SU-DHL-6 (cell line): ENCODE measurements at regions not wholly inside any gene's neighbourhood (a gene's known extent, or its start where the extent isn't known, plus 50 kb on each side); places are given as distances from the start of the nearest gene placed in this dataset.

ENCODE experiments used
- H2AFZ ChIP-seq: fragments of 200-600 bp; sonication (generic); 2 replicates; pipeline ENCODE4 v1.6.1; 2014; ENCODE audit warnings: low read depth, mild to moderate bottlenecking, moderate library complexity, mixed read lengths, antibody characterized with exemption, low read length; ENCODE audit not compliant: severe bottlenecking
- H3F3A ChIP-seq: fragments of 200-600 bp; shearing (Covaris generic); 2 replicates; pipeline ENCODE4 v1.6.0; 2016; ENCODE audit warnings: antibody characterized with exemption, mild to moderate bottlenecking; ENCODE audit not compliant: insufficient read depth
- H3K27ac ChIP-seq: fragments of 200-600 bp; sonication (generic); 2 replicates; pipeline ENCODE4 v1.5.1; 2016; ENCODE audit warnings: low read depth, mild to moderate bottlenecking, low read length, moderate library complexity, mixed read lengths
- H3K27me3 ChIP-seq: fragments of 200-600 bp; sonication (generic), shearing (Covaris generic); 2 replicates; pipeline ENCODE4 v1.6.0; 2014; ENCODE audit warnings: mild to moderate bottlenecking, low read length
- H3K36me3 ChIP-seq: fragments of 200-600 bp; sonication (generic); 2 replicates; pipeline ENCODE4 v1.6.1; 2014; ENCODE audit warnings: mild to moderate bottlenecking, low read length, mixed read lengths
- H3K4me2 ChIP-seq: fragments of 300-600, 200-600 bp; shearing (Covaris generic), sonication (generic); 2 replicates; pipeline ENCODE4 v1.6.0; 2014; ENCODE audit warnings: low read length, low read depth, mild to moderate bottlenecking; ENCODE audit not compliant: poor library complexity, severe bottlenecking
- H3K4me3 ChIP-seq: fragments of 200-600 bp; sonication (generic); 2 replicates; pipeline ENCODE4 v1.5.1; 2014; ENCODE audit warnings: antibody characterized with exemption, low read length, mild to moderate bottlenecking, mixed read lengths; ENCODE audit not compliant: insufficient read depth, poor library complexity, severe bottlenecking
- H3K79me2 ChIP-seq: fragments of 200-600 bp; sonication (generic); 2 replicates; pipeline ENCODE4 v1.6.1; 2014; ENCODE audit warnings: mild to moderate bottlenecking, low read length, moderate library complexity; ENCODE audit not compliant: insufficient read depth
- H3K9ac ChIP-seq: fragments of 200-600 bp; sonication (generic); 2 replicates; pipeline ENCODE4 v1.7.0; 2014; ENCODE audit warnings: mild to moderate bottlenecking, low read length
- H3K9me2 ChIP-seq: fragments of 200-600 bp; sonication (generic); replicated peaks from 2 replicates; pipeline ENCODE4 v1.6.1; 2014; ENCODE audit warnings: low read length; ENCODE audit not compliant: insufficient read depth
- H3K9me3 ChIP-seq: fragments of 200-600 bp; sonication (generic); 2 replicates; pipeline ENCODE4 v1.6.1; 2014; ENCODE audit warnings: low read length, mixed read lengths; ENCODE audit not compliant: insufficient read depth
- H4K20me1 ChIP-seq: fragments of 200-600 bp; sonication (generic); 2 replicates; pipeline ENCODE4 v1.6.1; 2014; ENCODE audit warnings: low read depth, mild to moderate bottlenecking, antibody characterized with exemption, low read length, moderate library complexity, mixed read lengths
- EZH2phosphoT487 ChIP-seq: fragments of 200-600 bp; sonication (generic), shearing (Covaris generic); conservative IDR thresholded peaks from 2 replicates; pipeline ENCODE4 v1.6.1; 2018; ENCODE audit warnings: mild to moderate bottlenecking, antibody characterized with exemption, low read length, moderate library complexity, mixed read lengths
- TF ChIP-seq, protein P1 (sequence below): fragments of 200-600 bp; sonication (generic); IDR thresholded peaks from one replicate; pipeline ENCODE4 v1.5.1; 2017; ENCODE audit warnings: antibody characterized with exemption, mild to moderate bottlenecking, low read length, moderate library complexity; ENCODE audit not compliant: insufficient read depth, poor library complexity, severe bottlenecking

DNA sequence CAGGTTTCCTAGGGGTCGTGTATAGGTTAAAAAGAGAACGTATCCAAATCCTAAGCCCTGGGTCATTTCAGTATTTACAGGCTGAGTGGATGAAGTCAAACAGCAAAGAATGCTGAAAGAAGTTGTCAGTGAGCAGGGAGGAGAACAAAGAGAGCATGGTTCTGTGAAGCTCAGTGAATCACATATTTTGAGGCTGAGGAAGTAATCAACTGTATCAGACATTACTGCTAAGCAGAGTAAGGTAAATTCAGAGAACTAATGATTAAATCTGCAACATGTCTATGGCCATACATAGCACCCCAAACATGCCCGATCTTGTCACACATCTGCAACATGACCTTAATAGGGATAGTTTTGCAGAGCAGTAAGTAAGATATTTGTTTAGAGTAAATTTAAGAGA, 1130.3 kb downstream of the RAPGEF2 start:
- Histone ChIP-seq H3K4me2 (no peak overlapping the region), H4K20me1 (no peaks in the 10 kb centered on the region), H3F3A (no peaks in the 10 kb centered on the region), H3K79me2 (no peaks in the 10 kb centered on the region), H2AFZ (no peak overlapping the region), H3K9me2 (no peaks in the 10 kb centered on the region), H3K9ac (no peak overlapping the region), H3K4me3 (no peak overlapping the region), H3K36me3 (no peaks in the 10 kb centered on the region), H3K9me3 (no peaks in the 10 kb centered on the region), H3K27me3 (no peaks in the 10 kb centered on the region), H3K27ac (no peak overlapping the region)
- TF ChIP-seq, protein P1, sequence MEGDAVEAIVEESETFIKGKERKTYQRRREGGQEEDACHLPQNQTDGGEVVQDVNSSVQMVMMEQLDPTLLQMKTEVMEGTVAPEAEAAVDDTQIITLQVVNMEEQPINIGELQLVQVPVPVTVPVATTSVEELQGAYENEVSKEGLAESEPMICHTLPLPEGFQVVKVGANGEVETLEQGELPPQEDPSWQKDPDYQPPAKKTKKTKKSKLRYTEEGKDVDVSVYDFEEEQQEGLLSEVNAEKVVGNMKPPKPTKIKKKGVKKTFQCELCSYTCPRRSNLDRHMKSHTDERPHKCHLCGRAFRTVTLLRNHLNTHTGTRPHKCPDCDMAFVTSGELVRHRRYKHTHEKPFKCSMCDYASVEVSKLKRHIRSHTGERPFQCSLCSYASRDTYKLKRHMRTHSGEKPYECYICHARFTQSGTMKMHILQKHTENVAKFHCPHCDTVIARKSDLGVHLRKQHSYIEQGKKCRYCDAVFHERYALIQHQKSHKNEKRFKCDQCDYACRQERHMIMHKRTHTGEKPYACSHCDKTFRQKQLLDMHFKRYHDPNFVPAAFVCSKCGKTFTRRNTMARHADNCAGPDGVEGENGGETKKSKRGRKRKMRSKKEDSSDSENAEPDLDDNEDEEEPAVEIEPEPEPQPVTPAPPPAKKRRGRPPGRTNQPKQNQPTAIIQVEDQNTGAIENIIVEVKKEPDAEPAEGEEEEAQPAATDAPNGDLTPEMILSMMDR = no peak
- TF ChIP-seq EZH2phosphoT487 = no peak

DNA sequence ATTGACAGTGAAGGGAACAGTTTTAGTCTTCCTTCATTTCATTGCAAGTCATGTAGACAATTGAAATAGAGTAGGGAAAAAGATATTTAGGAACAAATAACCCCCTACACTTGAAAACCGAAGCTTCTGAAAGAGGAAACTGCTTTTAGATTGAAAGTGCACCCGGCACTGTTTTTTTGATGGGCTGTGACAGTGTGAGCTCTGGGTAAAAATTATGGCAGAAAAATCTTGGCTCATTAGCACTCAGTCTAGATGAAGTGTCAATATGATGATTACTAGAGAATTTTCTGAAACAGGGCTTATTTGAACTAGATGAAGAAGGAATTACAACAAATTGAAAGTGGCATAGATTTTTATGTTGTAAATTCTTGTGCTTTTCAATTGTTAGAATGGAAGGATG, 1132.4 kb downstream of the RAPGEF2 start:
- H3K9me2 ChIP-seq = no peaks in the 10 kb centered on the region

DNA sequence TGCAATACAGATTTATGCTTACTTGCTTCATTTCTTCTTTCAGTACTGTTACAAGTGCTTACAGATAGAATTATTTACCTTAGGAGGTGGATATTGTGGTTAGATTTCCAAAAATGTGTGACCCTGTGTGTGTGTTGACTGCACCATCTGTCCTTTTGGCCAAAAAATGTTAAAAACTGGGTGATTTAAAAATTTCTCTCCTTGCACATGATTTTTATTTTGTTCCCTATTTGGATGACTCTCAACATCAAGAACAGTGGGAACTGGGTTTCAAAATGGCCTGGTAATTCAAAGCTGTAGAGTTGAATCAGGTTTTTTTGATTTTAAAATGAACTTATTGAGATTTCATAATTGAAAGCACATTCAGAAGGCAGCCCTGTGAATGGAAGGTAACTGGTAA, 1132.9 kb downstream of the RAPGEF2 start:
- H3K9me3 ChIP-seq = no peaks in the 10 kb centered on the region
- H2AFZ ChIP-seq = no peak overlapping the region
- no peaks in the 10 kb centered on the region for H3K36me3 ChIP-seq
- no peak overlapping the region for H3K9ac ChIP-seq
- H3K4me2 ChIP-seq = no peak overlapping the region
- H3K9me2 ChIP-seq = no peaks in the 10 kb centered on the region
- H3K79me2 ChIP-seq = no peaks in the 10 kb centered on the region
- TF ChIP-seq, protein P1 = no peak
- TF ChIP-seq EZH2phosphoT487 = no peak
- H3F3A ChIP-seq = no peaks in the 10 kb centered on the region
- no peak overlapping the region for H3K27ac ChIP-seq
- H3K4me3 ChIP-seq = no peak overlapping the region
- no peaks in the 10 kb centered on the region for H4K20me1 ChIP-seq
- no peaks in the 10 kb centered on the region for H3K27me3 ChIP-seq

More for the DNA sequence above, 1132.4 kb downstream of the RAPGEF2 start:
- Histone ChIP-seq H3K9ac (no peak overlapping the region), H3K4me3 (no peak overlapping the region), H3K27ac (no peak overlapping the region), H3K27me3 (no peaks in the 10 kb centered on the region), H4K20me1 (no peaks in the 10 kb centered on the region), H3K4me2 (no peak overlapping the region), H3F3A (no peaks in the 10 kb centered on the region), H3K9me3 (no peaks in the 10 kb centered on the region), H3K36me3 (no peaks in the 10 kb centered on the region), H3K79me2 (no peaks in the 10 kb centered on the region), H2AFZ (no peak overlapping the region)
- no peak for TF ChIP-seq EZH2phosphoT487

DNA sequence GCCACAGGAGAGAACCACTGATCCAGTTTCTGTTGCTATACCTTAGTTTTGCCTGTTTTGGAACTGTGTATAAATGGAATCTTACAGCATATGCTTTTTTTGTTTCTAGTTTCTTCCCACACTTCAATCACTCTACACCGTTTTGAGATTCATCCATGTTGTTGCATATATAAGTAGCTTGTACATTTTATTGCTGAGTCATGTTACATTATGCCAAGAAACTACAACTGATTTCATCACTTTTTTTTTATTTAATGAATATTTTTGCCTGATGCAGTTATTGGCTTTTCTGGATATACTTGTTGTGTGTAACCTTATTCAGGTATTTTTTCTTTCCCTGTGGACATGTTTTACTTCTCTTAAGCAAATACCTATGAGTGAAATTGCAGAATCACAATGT, 1135.9 kb downstream of the RAPGEF2 start:
- Histone ChIP-seq H3K4me3 (no peak overlapping the region), H3K79me2 (no peaks in the 10 kb centered on the region), H3K9me3 (no peaks in the 10 kb centered on the region), H3K27me3 (no peaks in the 10 kb centered on the region), H3K9me2 (0 out of 2 replicates have a peak, but pooled peaks cover 4% of the 10 kb centered on the region), H3K4me2 (no peak overlapping the region), H3K27ac (no peak overlapping the region), H4K20me1 (no peaks in the 10 kb centered on the region), H3K36me3 (no peaks in the 10 kb centered on the region), H3F3A (no peaks in the 10 kb centered on the region), H2AFZ (no peak overlapping the region), H3K9ac (no peak overlapping the region)
- TF ChIP-seq, protein P1 = no peak
- no peak for TF ChIP-seq EZH2phosphoT487
